Panc1 (cell line): ENCODE measurements at regions not wholly inside any gene's neighbourhood (a gene's known extent, or its start where the extent isn't known, plus 50 kb on each side); places are given as distances from the start of the nearest gene placed in this dataset.

Experiments
- ATAC-seq: fragments of 200-7000 bp; cut with Tn5 transposase; 2 replicates; pipeline ENCODE4 v1.9.1; 2020; ENCODE audit warnings: mild to moderate bottlenecking, moderate library complexity
- BruUV-seq: library from RNA; stranded (reverse); fragments of 400-500 nt; replicated peaks from 2 replicates; lab custom pipeline; 2021; lab: Mats Ljungman, UMichigan
- CTCF ChIA-PET: fragments of 300-600 bp; sonication (Branson Sonifier 250); formaldehyde crosslinking; loops from one replicate; lab custom pipeline; 2022; ENCODE audit warnings: antibody characterized with exemption; lab: Charles Lee
- POLR2A ChIA-PET: fragments of 300-600 bp; sonication (Branson Sonifier 250); formaldehyde crosslinking; loops from one replicate; lab custom pipeline; 2022; ENCODE audit warnings: antibody characterized with exemption; lab: Charles Lee
- DNase-seq: peaks from one replicate; pipeline ENCODE4 v3.0.0-alpha.2; 2010; ENCODE audit warnings: low read depth, low spot score
- H3K27ac ChIP-seq: 2 replicates; pipeline ENCODE4 v1.5.1; 2011; ENCODE audit warnings: mild to moderate bottlenecking, low read length, inconsistent platforms
- H3K27me3 ChIP-seq: fragments of 200-500 bp; sonication (Bioruptor generic); 2 replicates; pipeline ENCODE4 v1.6.0; 2014; ENCODE audit warnings: low read length, inconsistent platforms; ENCODE audit not compliant: control insufficient read depth, insufficient read depth
- H3K36me3 ChIP-seq: fragments of 200-500 bp; sonication (Bioruptor generic); 2 replicates; pipeline ENCODE4 v1.5.1; 2014; ENCODE audit warnings: inconsistent platforms, mild to moderate bottlenecking, low read length, moderate library complexity; ENCODE audit not compliant: control insufficient read depth, insufficient read depth
- H3K4me1 ChIP-seq: 2 replicates; pipeline ENCODE4 v1.5.1; 2011; ENCODE audit warnings: inconsistent platforms, mild to moderate bottlenecking, low read length, moderate library complexity; ENCODE audit not compliant: control insufficient read depth, insufficient read depth
- H3K4me3 ChIP-seq, 2 experiments: 2 replicates each; pipeline ENCODE4 v1.5.1; 2011 to 2012; ENCODE audit warnings: low read depth in 2 of 2, low read length in 2 of 2, mild to moderate bottlenecking in 2 of 2, inconsistent platforms in 1 of 2, moderate library complexity in 1 of 2
- H3K9me3 ChIP-seq: fragments of 200-500 bp; sonication (Bioruptor generic); 2 replicates; pipeline ENCODE4 v1.5.1; 2014; ENCODE audit warnings: low read depth, mild to moderate bottlenecking, inconsistent platforms, low read length, moderate library complexity; ENCODE audit not compliant: control insufficient read depth, insufficient read depth
- POLR2AphosphoS5 ChIP-seq: IDR thresholded peaks from 2 replicates; pipeline ENCODE4 v1.6.1; 2012; ENCODE audit warnings: mild to moderate bottlenecking, low read depth, low read length, moderate library complexity
- SIN3A ChIP-seq: IDR thresholded peaks from 2 replicates; pipeline ENCODE4 v1.6.1; 2012; ENCODE audit warnings: low read depth, mild to moderate bottlenecking, low read length, moderate library complexity, borderline replicate concordance; ENCODE audit not compliant: insufficient read depth
- TCF7L2 ChIP-seq: IDR thresholded peaks from 2 replicates; pipeline ENCODE4 v1.6.1; 2011; ENCODE audit warnings: mild to moderate bottlenecking, low read depth, low read length, inconsistent platforms
- in situ Hi-C: cut with HindIII; loops from 2 replicates; pipeline ENCODE4 v1.10.0; 2016; ENCODE audit warnings: low sequenced_read_pairs, low pct_unique_long_range_greater_than_20kb
- intact Hi-C: fragments of 100-400 bp; cut with micrococcal nuclease; formaldehyde crosslinking; loops from one replicate; pipeline ENCODE4 v1.10.0; 2022; ENCODE audit not compliant: unreplicated experiment
- TF ChIP-seq, protein P1 (sequence below), 2 experiments: IDR thresholded peaks; 2 replicates each; pipeline ENCODE4 v1.6.1; 2011 to 2012; ENCODE audit warnings: low read depth in 2 of 2, control low read depth in 1 of 2, low read length in 1 of 2, mild to moderate bottlenecking in 1 of 2, moderate library complexity in 1 of 2; ENCODE audit not compliant: insufficient read depth in 1 of 2
- TF ChIP-seq, protein P2 (sequence below): fragments of 450-650 bp; IDR thresholded peaks from 2 replicates; pipeline ENCODE4 v1.5.1; 2017; ENCODE audit warnings: mild to moderate bottlenecking

DNA sequence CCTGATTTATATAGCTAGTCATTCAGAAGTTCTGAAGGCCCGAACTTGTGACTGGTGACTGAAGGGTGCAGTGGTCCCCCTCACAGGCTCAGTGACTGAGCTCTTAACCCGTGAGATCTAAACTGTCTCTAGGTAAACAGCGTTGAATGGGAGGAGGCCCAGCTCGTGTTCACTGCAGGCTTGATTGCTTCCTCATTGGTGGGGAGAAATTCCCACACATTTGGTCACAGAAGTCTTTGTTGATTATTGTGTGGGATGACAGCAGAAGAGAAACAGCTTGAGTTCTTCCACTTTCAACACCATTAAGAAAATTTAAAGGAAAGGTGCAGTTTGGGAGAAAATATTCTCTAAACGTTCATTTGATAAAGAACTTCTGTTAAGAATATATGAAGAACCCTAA lies 1178.0 kb downstream of the UQCRFS1 start:
- intact Hi-C loops: no loop called here
- H3K4me1 ChIP-seq: no peaks in the 10 kb centered on the region
- no peak for ATAC-seq
- BruUV-seq: no TSS peak
- H3K27ac ChIP-seq: no peak overlapping the region
- H3K27me3 ChIP-seq: no peaks in the 10 kb centered on the region
- no peaks in the 10 kb centered on the region; the same call in 1 of the 2 replicates for H3K9me3 ChIP-seq
- no peak for TF ChIP-seq TCF7L2
- no peak for TF ChIP-seq POLR2AphosphoS5
- TF ChIP-seq, protein P1, sequence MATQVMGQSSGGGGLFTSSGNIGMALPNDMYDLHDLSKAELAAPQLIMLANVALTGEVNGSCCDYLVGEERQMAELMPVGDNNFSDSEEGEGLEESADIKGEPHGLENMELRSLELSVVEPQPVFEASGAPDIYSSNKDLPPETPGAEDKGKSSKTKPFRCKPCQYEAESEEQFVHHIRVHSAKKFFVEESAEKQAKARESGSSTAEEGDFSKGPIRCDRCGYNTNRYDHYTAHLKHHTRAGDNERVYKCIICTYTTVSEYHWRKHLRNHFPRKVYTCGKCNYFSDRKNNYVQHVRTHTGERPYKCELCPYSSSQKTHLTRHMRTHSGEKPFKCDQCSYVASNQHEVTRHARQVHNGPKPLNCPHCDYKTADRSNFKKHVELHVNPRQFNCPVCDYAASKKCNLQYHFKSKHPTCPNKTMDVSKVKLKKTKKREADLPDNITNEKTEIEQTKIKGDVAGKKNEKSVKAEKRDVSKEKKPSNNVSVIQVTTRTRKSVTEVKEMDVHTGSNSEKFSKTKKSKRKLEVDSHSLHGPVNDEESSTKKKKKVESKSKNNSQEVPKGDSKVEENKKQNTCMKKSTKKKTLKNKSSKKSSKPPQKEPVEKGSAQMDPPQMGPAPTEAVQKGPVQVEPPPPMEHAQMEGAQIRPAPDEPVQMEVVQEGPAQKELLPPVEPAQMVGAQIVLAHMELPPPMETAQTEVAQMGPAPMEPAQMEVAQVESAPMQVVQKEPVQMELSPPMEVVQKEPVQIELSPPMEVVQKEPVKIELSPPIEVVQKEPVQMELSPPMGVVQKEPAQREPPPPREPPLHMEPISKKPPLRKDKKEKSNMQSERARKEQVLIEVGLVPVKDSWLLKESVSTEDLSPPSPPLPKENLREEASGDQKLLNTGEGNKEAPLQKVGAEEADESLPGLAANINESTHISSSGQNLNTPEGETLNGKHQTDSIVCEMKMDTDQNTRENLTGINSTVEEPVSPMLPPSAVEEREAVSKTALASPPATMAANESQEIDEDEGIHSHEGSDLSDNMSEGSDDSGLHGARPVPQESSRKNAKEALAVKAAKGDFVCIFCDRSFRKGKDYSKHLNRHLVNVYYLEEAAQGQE (IDR thresholded peaks at IDR 0.05; ENCODE audit: insufficient read depth in 1 of 2, low read depth in 2 of 2, low read length in 1 of 2): no peak
- no peak for TF ChIP-seq SIN3A
- TF ChIP-seq, protein P2, sequence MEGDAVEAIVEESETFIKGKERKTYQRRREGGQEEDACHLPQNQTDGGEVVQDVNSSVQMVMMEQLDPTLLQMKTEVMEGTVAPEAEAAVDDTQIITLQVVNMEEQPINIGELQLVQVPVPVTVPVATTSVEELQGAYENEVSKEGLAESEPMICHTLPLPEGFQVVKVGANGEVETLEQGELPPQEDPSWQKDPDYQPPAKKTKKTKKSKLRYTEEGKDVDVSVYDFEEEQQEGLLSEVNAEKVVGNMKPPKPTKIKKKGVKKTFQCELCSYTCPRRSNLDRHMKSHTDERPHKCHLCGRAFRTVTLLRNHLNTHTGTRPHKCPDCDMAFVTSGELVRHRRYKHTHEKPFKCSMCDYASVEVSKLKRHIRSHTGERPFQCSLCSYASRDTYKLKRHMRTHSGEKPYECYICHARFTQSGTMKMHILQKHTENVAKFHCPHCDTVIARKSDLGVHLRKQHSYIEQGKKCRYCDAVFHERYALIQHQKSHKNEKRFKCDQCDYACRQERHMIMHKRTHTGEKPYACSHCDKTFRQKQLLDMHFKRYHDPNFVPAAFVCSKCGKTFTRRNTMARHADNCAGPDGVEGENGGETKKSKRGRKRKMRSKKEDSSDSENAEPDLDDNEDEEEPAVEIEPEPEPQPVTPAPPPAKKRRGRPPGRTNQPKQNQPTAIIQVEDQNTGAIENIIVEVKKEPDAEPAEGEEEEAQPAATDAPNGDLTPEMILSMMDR: no peak
- ChIA-PET CTCF (no interaction called here), POLR2A (interaction anchor here (1.1 kb wide), 1 partner anchor 178 kb away, joined by 7 read pairs; no protein-coding TSS in a partner anchor)
- no peak for DNase-seq
- in situ Hi-C loops: no loop called here
- H3K36me3 ChIP-seq: no peaks in the 10 kb centered on the region
- H3K4me3 ChIP-seq: no peak overlapping the region

DNA sequence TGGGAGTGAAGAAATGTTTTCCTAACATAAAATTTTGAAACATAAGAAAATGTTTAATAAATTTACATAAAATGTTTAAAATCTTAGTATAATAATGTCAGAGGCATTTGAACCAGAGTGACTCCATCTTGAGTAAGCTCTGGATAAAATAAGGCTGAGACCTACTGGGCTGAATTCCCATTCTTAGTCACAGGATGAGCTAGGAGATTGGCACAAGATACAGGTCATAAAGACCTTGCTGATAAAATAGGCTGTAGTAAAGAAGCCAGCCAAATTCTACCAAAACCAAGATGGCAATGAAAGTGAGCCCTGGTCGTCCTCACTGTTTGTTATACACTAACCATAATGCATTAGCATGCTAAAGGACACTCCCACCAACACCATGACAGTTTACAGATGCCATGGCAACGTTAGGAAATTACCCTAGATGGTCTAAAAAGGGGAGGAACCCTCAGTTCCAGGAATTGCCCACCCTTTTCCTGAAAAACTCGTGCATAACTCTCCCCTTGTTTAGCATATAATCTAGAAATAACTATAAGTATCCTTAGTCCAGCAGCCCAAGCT lies 1184.0 kb downstream of the UQCRFS1 start:
- ATAC-seq (no peak), DNase-seq (no peak)
- no peaks in the 10 kb centered on the region for H3K9me3 ChIP-seq
- H3K27ac ChIP-seq: no peak overlapping the region
- no TSS peak for BruUV-seq
- CTCF ChIA-PET: no interaction called here
- TF ChIP-seq TCF7L2: no peak
- H3K36me3 ChIP-seq: no peaks in the 10 kb centered on the region
- POLR2A ChIA-PET: no interaction called here
- no peaks in the 10 kb centered on the region for H3K27me3 ChIP-seq
- intact Hi-C loops: no loop called here
- H3K4me3 ChIP-seq: no peak overlapping the region
- no peaks in the 10 kb centered on the region for H3K4me1 ChIP-seq
- in situ Hi-C loops: no loop called here

DNA sequence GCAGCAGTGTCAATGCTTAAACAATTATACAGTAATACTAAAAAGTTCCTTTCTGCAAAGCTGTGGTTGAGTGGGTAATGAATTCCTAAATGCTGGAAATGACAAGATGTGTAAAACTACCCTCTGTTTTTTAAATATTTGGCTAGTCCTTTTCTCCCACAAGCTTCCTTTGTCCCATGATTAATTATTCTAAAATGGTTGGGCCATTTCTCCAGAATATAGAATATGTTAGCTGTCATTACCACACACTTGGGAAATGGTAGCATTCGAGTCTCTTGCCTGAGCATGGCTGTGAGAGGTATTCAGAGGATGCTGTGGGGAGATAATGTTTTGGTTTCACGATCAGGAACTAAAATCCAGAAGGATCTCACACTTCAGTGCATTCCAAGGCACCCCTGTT lies 1185.8 kb downstream of the UQCRFS1 start:
- Histone ChIP-seq H3K9me3 (no peaks in the 10 kb centered on the region), H3K4me3 (no peak overlapping the region), H3K36me3 (no peaks in the 10 kb centered on the region), H3K27ac (no peak overlapping the region), H3K27me3 (no peaks in the 10 kb centered on the region), H3K4me1 (no peaks in the 10 kb centered on the region)
- TF ChIP-seq SIN3A (no peak), POLR2AphosphoS5 (no peak), TCF7L2 (no peak)
- TF ChIP-seq, protein P1 (IDR thresholded peaks at IDR 0.05; ENCODE audit: insufficient read depth in 1 of 2, low read depth in 2 of 2, low read length in 1 of 2): no peak
- TF ChIP-seq, protein P2: no peak
- CTCF ChIA-PET: no interaction called here
- no TSS peak for BruUV-seq
- POLR2A ChIA-PET: interaction anchor here (0.8 kb wide), 1 partner anchor 19 kb away, joined by 4 read pairs; no protein-coding TSS in a partner anchor
- ATAC-seq: no peak
- in situ Hi-C loops (no loop called here), intact Hi-C loops (no loop called here)
- DNase-seq: no peak
